BE2C (cell line): ENCODE measurements at regions not wholly inside any gene's neighbourhood (a gene's known extent, or its start where the extent isn't known, plus 50 kb on each side); places are given as distances from the start of the nearest gene placed in this dataset.

Source experiments
- DNase-seq: peaks from one replicate; pipeline ENCODE4 v3.0.0-alpha.2; 2020
- H3K27me3 ChIP-seq: fragments of 250-450 bp; sonication (Bioruptor Pico); 2 replicates; pipeline ENCODE4 v1.5.1; 2020; ENCODE audit warnings: mild to moderate bottlenecking
- H3K36me3 ChIP-seq: fragments of 250-450 bp; sonication (Bioruptor Pico); 2 replicates; pipeline ENCODE4 v1.5.1; 2020; ENCODE audit warnings: mild to moderate bottlenecking
- H3K4me1 ChIP-seq: fragments of 250-450 bp; sonication (Bioruptor Pico); 2 replicates; pipeline ENCODE4 v1.5.1; 2020
- H3K4me3 ChIP-seq: 2 replicates; pipeline ENCODE4 v1.5.1; 2011; ENCODE audit warnings: low read depth, low read length
- H3K9me3 ChIP-seq: fragments of 250-450 bp; sonication (Bioruptor Pico); 2 replicates; pipeline ENCODE4 v1.5.1; 2020
- TF ChIP-seq, protein P1 (sequence below): IDR thresholded peaks from 2 replicates; pipeline ENCODE4 v1.5.1; 2012; ENCODE audit warnings: mild to moderate bottlenecking, low read depth, low read length

DNA sequence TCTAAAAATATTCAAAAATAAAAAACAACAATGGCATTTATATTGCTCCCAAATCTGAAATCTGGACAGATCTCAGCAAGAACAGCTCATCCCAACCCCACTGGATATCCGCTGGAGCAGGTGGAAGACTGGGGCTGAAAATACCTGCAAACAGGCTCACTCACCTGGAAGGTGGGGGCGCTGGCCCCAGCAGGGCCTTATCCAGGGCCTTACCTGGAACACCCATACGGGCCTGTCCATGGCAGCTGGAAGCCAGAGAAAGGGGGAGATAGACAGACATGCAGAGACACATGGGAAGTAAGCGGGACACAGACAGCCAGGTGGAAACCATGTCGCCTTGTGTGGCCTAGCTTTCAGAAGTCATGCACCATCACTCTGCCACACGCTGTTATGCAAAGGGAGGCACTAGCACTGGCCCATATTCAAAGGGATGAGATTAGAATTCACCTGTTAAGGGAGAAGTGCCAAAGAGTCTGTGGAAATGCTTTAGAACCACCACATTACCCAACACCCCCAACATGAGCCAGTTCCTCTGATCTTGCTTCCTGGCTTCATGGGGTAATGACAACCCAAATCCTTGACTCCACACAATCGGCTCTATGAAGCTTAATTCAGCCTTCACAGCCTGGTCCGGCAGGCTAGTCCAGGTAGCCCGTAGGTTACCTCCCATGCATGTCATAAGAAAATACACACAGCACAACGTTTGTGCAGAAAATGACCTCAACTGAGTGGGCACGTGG, 99.0 kb upstream of the CDYL start:
- TF ChIP-seq, protein P1, sequence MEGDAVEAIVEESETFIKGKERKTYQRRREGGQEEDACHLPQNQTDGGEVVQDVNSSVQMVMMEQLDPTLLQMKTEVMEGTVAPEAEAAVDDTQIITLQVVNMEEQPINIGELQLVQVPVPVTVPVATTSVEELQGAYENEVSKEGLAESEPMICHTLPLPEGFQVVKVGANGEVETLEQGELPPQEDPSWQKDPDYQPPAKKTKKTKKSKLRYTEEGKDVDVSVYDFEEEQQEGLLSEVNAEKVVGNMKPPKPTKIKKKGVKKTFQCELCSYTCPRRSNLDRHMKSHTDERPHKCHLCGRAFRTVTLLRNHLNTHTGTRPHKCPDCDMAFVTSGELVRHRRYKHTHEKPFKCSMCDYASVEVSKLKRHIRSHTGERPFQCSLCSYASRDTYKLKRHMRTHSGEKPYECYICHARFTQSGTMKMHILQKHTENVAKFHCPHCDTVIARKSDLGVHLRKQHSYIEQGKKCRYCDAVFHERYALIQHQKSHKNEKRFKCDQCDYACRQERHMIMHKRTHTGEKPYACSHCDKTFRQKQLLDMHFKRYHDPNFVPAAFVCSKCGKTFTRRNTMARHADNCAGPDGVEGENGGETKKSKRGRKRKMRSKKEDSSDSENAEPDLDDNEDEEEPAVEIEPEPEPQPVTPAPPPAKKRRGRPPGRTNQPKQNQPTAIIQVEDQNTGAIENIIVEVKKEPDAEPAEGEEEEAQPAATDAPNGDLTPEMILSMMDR = no peak
- no peaks in the 10 kb centered on the region for H3K36me3 ChIP-seq
- no peak overlapping the region for H3K4me3 ChIP-seq
- no peaks in the 10 kb centered on the region for H3K27me3 ChIP-seq
- no peak for DNase-seq
- H3K4me1 ChIP-seq = no peaks in the 10 kb centered on the region
- H3K9me3 ChIP-seq = no peaks in the 10 kb centered on the region

DNA sequence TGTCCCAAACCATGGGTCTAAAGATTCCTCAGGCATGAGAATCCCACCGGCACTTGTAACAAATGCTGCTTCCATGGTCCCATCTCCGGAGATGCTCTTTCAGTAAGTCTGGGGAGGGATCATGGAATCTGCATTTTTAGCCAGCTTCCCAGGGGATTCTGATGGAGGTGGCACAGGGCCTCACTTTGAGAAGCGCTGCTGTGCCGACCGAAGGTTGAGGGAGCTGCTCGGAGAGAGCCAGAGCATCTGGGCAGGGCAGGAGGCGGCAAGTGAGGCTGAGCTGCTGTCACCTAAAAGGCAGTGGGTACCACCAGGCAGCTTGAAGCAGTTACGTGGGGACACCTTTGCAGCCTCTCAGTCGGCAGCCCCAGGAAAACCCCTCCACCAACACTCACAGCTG, 100.2 kb upstream of the CDYL start:
- no peak for DNase-seq
- TF ChIP-seq, protein P1 = no peak
- H3K4me3 ChIP-seq = no peak overlapping the region
- H3K27me3 ChIP-seq = no peaks in the 10 kb centered on the region; the same call in 1 of the 2 replicates
- H3K9me3 ChIP-seq = no peaks in the 10 kb centered on the region
- H3K4me1 ChIP-seq = no peaks in the 10 kb centered on the region
- H3K36me3 ChIP-seq = no peaks in the 10 kb centered on the region

DNA sequence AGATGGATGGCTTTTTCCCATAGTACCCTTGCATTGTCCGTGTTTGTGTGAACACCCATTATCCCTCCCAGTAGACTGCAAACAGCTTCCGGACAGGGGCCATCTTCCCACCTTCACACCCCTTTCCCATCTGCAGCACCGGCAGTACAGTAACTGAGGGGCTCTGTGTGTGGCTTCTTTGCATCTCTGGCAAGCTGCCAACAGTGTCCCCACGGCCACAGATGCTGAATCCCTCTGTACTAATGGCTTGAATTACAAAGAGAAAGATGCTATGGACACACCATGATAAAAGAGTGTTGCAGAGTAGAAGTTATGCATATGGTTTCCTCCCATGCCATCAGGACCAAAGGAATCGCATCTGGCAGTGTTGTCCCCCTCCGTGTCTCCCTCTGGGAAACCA, 101.1 kb upstream of the CDYL start:
- Histone ChIP-seq H3K4me3 (no peak overlapping the region), H3K27me3 (no peaks in the 10 kb centered on the region; the same call in 1 of the 2 replicates), H3K4me1 (no peaks in the 10 kb centered on the region), H3K9me3 (no peaks in the 10 kb centered on the region), H3K36me3 (no peaks in the 10 kb centered on the region)
- no peak for DNase-seq
- TF ChIP-seq, protein P1 = no peak

DNA sequence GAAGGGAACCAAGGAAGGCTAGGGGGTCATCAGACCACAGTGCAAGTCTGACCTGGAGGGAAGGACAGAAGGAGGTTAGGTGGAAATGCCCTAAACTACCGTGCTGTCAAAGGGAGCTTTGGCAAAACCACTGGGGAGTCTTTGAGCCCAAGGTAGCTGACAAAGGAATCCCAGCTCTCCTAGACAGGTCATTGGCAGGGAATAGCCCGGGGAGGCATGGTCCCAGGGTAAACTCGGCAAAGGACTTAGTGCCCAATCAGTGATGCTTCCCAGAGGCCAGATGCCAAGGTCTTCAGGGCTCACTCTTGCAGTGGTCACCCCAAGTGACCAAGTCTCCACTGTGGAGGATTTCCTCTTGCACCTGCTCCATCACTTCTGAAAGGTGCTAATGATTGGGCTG, 102.3 kb upstream of the CDYL start:
- TF ChIP-seq, protein P1 = no peak
- H3K4me1 ChIP-seq = no peaks in the 10 kb centered on the region
- no peak for DNase-seq
- H3K9me3 ChIP-seq = no peaks in the 10 kb centered on the region
- H3K36me3 ChIP-seq = no peaks in the 10 kb centered on the region
- H3K27me3 ChIP-seq = no peaks in the 10 kb centered on the region; the same call in 1 of the 2 replicates
- H3K4me3 ChIP-seq = no peak overlapping the region

DNA sequence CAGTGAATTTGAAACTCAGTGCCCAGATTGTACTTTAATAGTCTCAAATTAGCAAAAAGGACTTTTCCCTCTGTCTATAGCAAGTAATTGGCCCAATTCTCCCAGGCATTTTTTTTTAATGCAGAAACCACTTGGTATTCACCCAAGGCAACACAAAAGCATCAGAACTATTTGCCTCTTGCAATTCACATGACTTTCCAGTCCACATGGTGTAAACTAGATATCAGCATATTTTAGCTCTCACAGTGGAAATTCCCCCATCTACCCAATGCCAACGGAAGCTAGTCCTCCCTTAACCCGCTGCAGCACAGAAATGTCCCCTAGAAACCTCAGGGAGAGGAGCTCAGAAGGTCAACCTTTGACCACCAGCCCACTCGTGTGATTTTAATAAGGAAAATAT, 103.4 kb upstream of the CDYL start:
- Histone ChIP-seq H3K36me3 (no peaks in the 10 kb centered on the region), H3K9me3 (no peaks in the 10 kb centered on the region), H3K4me1 (no peaks in the 10 kb centered on the region), H3K27me3 (no peaks in the 10 kb centered on the region; the same call in 1 of the 2 replicates), H3K4me3 (no peak overlapping the region)
- no peak for DNase-seq
- TF ChIP-seq, protein P1 = no peak

DNA sequence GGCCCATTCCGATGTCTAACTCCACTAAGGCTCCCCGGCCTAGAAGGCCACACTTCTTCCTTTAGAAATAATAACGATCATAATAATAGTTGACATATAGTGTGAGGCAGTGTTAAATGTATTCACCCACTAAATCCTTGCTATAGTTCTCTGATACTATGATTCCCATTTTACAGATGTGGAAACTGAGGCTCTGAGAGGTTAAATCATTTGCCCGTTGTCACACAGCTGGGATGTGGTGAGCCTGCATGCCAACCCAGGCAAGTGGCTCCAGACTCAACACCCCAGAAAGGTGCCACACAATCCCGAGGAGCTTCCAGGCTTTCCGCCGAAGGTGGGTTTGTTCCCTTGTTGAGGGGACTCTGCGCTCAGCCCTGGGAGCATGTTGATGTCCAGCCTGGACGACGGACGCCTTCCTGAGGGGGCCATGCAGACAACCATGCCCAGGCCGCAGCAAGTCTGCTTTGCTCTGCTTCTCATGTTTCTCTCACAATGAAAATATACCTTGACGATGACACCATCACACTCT, 104.6 kb upstream of the CDYL start:
- no peaks in the 10 kb centered on the region for H3K4me1 ChIP-seq
- no peak for DNase-seq
- no peaks in the 10 kb centered on the region for H3K36me3 ChIP-seq
- TF ChIP-seq, protein P1 = no peak
- no peaks in the 10 kb centered on the region for H3K9me3 ChIP-seq
- no peak overlapping the region for H3K4me3 ChIP-seq
- H3K27me3 ChIP-seq = no peaks in the 10 kb centered on the region; the same call in 1 of the 2 replicates
